ENCODE measurements at regions not wholly inside any gene's neighbourhood (a gene's known extent, or its start where the extent isn't known, plus 50 kb on each side); places are given as distances from the start of the nearest gene placed in this dataset.

DNA sequence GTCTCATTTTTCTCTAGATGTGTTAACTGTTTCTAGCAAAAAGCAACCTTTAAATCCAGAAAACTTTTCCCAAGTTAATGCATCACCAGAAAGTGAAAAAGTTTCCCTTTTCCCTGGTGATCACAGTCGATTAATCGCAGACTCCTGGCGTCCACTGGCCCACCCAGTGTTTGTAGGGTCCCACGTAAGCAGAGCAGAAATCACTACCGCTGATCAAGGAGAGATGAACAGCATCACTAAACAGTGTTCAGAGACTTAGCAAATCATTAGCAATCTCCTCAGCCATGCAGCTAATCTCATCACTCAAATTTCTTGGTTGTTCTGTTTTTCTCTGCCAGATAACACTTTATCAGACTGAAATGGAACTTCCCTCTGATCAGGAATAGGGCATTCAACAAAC is 184.2 kb downstream of the EFNB2 start:
- DNase-seq (ENCODE audit: low read depth in 3 of 3) = no peak

DNA sequence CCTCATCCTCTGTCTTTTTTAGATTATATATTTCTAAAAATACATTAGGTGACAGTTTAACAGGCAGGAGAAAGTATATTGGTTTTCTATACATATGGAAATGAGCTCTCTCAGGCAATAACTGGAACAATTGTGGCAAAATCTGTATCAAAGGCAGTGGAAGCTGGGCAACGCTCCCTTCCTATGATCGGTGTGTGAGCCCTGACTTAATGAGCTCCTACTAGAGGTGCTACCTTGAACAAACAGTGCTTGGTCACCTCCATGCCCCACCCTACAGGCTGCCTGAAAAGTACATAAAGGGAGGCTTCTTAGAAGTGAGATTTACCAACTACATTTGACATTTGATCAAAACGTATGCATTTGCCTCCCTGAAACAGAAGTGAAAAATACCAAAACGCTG is 185.3 kb downstream of the EFNB2 start:
- no peak for DNase-seq (ENCODE audit: low read depth in 3 of 3)

DNA sequence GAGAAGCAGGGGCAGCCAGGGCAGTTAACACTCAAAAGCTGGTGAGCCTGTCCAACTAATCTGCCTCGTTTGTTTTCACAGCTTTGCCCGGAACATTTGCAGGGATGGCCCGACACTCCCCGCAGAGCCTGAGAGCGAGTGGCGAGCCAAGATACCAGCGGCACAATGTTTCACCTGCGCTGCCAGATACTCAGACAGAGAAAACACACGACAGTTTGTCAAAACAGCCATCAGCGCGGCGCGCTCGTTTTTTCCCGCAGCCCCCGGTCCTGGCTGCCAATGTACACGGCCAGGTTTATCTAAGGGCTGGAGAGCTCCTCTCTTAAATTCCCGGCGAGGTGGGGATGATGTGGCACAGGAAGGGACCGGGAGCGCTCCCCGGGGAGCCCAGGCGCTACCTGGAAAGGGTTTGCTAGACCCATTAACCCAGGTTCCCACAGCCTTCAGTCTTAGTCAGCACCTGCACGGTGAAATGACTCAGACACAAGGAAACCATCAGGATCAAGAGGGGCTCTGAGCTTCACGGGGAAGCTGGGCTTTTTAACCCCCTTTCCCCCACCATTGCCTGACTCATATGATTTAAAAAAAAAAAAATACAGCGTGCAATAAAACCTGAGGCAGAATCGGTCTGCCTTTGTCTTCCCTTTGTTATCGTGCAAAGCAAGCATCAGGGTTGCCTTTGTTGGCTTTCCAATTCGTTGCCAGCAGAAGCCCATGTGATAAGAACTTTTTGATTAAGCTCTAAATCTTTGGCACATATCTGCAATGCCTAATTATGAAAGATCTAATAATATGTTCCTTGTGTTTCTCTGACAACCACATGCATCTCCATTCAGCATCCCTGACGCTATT is 186.2 kb downstream of the EFNB2 start:
- no peak for DNase-seq (ENCODE audit: low read depth in 3 of 3)

DNA sequence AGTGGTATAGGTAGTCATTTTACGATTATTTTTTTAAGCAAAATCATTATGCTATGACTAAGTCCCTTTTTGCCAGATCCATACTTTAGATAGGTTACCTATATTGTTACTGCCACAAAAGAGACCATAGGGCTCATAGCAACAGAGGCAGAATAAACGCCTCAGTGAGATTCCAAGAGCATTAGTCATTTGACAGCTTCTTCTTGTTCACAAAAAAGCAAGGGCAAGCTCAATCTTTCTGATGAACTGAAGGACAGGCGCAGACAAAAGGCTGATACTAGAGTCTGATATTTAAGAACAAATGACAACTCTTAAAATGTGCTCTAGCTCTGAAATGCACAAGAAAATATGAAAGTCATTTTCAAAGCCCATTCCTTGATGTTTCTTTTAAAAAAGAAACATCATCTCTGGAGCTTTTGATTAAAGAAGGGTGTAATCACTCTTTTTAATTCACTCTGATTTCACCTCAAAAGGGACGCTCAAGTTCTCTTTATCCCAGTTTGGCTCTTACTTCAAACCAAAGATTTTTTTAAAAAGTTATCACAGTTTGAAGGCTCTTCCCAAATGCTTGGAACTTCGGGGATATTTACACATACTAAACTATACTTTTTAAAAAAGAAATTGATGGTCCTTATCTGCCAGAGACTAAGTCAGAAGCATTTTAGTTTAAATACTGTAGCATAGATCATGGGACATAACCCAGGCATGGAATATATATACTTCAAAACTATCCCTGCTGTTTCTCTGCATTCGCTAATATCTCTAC is 187.2 kb downstream of the EFNB2 start:
- DNase-seq (ENCODE audit: low read depth in 3 of 3) = no peak

DNA sequence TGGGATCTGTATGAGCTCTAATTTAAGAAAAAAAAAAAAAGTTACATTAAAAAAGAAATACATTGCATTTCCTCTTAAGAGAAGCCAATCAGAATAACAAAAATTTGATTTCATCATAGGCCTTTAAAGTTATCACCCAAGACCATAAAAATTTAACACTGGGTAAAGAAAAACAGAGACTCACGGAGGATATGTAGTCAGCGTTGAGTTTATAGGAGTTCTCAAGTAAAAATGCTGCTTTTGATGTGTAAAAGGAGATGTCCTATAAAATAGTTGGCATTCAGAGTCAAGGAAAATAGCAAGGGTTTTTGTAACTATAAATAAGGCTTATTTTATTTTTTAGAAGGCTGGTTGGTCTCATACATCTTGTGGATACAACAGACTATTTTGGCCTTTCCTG is 191.1 kb downstream of the EFNB2 start:
- no peak for DNase-seq (ENCODE audit: low read depth in 3 of 3)

DNA sequence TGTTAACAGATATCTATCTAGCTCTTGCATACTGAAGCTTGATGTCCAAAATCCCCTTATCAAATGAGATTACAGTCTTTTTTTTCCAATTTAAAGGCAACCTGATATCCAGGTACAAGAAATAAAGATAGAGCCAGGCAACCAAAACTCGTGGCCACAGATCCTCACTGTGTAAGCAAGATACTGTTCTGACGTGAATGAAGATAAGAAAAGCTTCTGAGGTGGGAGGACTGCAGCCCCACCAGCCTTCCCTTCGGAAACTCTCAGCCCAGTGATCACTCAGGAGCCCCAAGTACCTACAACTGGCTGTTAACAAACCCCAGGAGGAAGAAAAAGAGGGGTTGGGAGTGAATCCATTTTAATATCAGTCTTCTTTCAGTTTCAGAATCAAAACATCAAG is 191.6 kb downstream of the EFNB2 start:
- no peak for DNase-seq (ENCODE audit: low read depth in 3 of 3)

DNA sequence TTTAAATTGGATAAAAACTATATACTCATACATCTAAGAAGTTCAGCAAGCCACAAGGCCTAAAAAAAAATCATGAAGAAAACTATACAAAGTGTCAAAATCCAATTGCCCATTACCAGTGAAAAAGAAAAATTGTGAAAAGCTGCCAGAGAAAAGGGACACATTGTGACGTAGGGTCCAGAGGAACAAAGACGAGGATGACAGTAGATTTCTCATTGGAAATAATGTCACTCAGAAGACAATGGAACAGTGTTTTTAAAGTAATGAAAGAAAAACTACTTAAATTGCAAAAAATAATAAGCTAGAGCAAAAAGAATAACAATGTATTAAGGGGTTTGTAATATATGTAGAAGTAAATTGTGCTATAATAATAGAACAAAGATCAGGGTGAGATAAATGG is 195.2 kb downstream of the EFNB2 start:
- DNase-seq (ENCODE audit: low read depth in 3 of 3) = no peak

DNA sequence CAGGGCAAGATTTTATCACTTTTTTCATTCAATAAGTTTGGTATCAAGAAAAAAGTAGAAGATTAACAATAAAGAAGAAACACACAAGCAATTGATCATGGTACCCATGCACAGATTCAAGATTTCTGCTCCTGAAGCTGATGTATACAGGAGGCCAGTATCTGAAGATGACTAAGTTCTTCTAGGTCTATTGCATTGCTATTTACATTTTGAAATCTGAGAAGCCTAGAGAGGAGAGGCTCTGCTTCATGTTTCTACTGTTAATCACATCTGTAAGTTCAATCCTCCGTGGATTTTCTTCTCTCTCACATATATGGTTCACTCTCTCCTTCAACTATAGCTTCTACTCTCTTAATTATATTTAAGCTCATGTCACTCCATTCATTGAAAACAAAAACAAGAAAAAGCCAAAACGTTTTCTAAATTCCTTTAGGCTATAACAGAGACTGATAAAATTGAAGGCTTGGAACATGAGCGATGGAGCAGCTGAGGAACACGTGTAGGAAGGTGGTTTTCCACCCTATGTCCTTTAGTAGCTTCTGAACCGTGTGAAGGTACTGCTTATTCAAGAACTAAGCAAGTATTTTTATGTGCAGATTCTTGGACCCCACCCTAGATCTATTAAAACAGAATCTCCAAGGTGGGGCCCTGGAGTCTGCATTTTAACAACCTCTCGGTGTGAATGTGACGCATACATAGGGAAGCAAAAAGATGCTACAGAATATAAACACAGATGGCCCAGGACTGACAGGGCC is 198.2 kb downstream of the EFNB2 start:
- DNase-seq (ENCODE audit: low read depth in 3 of 3) = no peak

DNA sequence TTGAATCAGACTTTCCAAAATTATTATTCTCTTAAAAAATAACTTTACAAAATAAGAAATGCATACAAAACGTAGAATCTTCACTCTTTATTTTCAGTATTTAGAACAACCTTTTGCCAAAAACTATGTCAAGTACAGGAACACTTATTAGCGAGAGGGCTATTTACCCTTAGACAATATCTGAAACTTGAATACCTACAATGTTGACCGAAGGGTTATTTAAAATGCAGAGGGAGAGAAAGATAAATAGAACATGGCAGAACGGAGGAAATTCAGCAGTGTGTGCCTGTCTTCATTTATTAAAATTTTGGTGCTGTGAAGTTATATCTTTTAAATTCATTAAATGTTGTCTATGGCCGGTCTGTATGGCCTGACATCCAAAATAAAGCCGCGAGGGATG is 198.8 kb downstream of the EFNB2 start:
- DNase-seq (ENCODE audit: low read depth in 3 of 3) = no peak

DNA sequence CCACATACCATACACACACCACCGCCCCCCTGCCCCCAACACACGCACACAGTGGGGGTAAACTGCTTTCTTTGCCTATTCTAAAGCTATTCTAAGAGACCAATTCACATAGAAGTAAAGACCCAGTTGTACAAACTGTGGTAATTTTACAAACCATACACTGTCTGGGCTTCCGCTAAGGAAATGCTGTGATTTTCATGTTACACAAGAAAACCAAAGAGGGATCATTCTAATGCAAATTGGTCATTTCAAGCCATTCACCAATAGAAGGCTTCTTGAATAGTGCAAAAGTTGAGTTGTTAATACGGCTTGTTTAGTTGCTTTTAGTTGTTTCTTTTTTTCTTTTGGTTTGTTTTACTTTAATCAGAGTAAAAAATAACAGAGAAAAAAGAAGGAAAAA is 202.8 kb downstream of the EFNB2 start:
- no peak for DNase-seq (ENCODE audit: low read depth in 3 of 3)

DNA sequence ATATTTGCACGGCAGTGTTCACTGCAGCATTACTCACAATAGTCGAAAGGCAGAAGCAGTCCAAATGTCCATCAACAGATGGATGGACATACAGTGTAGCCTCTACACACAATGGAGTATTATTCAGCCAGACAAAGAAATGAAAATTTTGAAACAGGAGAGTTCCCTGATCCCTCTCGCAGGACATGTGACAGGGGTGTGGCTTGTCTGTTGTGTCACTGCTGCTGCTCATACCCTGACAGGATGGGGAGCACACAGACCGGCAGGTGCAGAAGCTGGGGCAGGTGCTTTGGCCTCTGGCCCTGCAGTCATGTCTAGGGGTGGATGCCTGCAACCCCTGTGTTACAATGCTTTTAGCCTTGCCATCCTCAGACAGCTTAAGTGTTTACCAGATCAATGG is 204.3 kb downstream of the EFNB2 start:
- DNase-seq (ENCODE audit: low read depth in 3 of 3) = no peak

DNA sequence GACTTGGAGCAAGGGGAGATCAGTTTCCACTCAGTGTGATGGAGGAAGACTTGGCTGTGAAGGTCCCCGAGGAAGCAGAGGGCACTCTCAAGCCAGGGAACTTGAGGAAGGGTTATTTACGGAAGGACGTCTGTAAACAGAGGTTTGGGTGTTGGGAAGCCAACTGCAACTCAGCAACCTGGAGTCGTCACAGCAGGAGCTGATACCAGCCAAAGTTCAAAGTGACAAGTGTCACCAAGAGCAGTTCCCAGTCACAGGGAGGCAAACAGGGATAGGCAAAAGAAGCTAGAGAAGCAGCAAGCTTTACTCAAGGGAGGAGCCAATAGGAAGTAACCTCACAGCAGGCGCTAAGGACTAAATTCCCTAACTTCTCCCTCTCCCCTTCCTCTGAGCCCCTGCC is 205.5 kb downstream of the EFNB2 start:
- DNase-seq (ENCODE audit: low read depth in 3 of 3) = no peak

DNA sequence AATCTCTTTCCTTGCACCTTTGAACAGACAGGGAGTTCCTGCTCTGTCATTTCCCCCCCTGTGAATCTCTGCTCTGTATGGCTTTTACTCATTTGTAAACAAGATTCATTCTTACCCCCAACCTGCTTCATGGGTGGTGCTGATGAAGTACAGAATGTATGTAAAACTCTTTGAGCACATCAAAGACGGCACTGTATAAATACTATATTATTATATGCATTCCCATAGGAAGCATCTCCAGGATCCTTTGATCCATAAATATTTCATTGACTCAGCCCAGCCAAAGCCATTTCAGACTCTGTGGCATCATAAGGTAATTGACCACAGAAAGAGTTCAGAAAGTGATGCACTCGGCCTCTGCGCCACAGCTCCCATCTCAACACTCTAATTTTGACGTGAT is 208.7 kb downstream of the EFNB2 start:
- no peak for DNase-seq (ENCODE audit: low read depth in 3 of 3)

DNA sequence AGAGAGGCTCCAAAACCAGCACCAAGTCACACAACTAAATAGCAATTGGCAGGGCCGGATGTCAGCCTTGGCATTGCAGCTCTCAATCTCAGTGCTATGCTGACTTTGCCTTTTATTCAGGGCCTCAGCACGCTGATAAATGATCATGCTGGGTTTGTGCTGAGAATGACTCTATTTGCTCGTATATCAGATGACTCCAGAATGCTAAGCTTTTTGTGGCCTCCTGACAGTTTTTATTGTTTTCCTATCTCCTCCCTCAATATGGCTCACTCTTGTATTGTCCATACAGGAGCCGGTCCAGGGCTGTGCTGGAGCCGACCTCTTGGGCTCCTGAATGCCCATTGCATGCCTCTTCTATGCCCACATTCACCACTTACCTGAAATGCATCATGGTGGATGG is 211.0 kb downstream of the EFNB2 start:
- no peak for DNase-seq (ENCODE audit: low read depth in 3 of 3)

DNA sequence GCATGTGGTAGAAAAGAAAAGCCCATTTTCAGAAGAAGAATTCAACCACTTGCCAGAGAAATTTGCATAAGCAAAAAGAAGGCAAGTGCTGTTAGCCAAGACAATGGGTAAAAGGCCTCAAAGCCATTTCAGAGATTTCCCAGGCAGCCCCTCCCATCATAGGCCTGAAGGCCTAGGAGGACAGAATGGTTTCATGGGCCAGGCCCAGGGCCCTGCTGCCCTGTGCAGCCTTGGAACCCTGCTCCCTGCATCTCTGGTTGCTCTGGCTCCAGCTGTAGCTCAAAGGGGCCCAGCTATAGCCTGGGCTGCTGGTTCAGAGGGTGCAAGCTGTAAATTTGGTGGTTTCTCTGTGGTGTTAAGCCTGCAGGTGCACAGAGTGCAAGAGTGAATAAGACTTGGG is 212.8 kb downstream of the EFNB2 start:
- no peak for DNase-seq (ENCODE audit: low read depth in 3 of 3)

DNA sequence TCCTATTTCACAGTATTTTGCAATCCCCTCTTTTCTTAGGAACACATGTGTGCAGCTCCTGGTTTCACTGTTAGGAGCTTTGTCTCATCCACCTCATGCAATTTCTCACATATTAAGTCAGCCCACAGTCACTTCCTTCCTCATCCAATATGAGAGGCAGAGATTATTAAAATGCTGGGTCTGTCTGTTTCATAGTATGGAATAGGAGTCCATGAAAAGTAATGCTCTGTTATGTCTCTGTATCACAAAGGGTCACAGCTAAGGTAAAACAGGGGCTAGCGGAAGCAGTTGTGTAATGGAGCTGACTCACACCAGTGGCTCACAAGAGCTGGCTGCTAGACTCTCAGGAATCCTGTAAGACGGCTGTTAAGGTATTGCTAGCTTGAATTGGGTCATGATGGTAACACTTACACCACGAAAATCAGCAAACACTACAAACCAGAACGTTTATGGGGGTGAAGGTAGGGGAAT is 216.5 kb downstream of the EFNB2 start:
- DNase-seq (ENCODE audit: low read depth in 3 of 3) = no peak

DNA sequence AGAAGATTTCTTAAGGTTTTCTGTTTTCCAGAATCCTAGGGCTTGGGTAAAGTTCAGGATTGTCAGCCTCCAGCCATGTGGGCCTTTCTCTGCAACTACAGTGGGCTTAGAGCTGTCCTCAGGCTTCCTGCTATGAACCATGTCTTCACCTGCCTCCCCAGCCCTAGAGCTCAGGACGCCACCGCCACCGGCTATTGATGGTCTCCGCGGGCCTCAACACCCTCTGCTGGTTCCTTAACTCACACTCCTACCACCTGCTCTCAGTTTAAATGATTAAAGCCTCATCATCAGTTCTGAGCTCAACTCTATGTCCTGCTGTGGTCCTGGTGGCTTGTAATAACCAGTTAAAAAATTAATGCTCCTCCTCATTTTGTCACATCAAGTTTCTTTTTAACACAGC is 221.0 kb downstream of the EFNB2 start:
- DNase-seq (ENCODE audit: low read depth in 3 of 3) = no peak

DNA sequence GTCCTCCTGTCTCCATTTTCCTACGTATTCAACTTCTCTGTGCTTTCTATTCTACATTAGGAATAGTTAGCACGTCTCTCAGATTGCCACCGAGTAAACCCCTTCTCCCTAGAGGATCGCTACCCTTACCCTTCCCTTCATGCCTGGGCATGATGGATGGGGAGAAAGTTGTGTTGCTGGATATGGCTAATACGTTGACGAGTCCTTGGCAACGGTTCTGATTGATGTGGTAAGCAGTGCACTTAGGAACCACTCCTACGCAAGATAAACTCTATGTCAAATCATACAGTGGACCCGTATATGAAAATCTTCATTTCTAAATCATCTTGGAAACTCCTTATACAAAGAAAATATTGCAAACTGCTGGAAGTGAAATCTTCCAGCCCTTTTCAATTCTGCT is 224.5 kb downstream of the EFNB2 start:
- DNase-seq (ENCODE audit: low read depth in 3 of 3) = no peak

DNA sequence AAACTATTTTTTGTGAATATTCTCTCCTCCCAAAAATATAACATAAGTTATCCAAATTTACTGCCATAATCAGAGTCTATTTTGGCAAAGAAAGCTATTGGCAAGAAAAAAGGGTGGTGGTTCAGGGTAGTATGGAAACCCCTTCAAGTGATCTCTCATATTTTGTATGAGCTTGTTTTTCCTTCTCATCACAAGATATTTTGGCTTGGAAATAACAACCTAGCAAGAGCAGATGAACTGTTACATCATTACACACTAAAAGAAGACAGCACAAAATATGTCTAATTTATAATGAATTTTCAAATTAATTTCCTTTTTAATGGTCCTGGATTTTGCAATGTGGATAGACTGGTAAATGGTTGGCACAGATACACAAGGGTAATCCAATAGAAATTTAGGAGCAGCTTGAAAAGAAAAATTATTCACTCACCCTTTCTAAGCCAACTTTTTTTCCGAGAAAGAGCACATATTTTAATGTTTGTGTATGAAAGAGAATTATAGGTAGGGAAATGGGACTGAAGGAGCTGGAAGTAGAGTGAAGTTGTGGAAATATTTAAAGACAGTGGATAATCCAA is 225.1 kb downstream of the EFNB2 start:
- DNase-seq (ENCODE audit: low read depth in 3 of 3) = no peak

DNA sequence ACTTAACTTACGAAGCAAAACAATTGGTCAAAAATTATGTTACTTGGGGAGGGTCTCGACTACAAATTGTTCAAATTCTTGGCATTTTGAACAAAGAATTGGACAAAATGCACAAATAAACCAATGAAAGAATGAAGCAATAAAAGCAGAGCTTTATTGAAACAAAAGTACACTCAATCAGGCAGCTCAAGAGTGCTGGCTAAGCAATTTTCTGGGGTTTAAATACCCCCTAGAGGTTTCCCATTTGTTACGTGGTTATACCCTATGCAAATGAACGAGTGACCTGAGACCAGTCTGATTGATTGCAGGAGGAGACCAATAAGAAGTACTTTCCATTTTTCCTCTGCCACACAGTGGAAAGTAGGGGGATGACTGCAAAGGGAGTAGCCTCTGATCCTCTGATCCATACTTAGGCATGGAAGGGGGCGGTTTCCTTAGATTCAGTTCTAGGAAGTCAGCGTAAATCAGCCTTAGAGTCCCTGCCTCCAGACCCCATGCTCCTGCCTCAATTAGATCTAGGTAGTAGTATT is 228.6 kb downstream of the EFNB2 start:
- no peak for DNase-seq (ENCODE audit: low read depth in 3 of 3)

DNA sequence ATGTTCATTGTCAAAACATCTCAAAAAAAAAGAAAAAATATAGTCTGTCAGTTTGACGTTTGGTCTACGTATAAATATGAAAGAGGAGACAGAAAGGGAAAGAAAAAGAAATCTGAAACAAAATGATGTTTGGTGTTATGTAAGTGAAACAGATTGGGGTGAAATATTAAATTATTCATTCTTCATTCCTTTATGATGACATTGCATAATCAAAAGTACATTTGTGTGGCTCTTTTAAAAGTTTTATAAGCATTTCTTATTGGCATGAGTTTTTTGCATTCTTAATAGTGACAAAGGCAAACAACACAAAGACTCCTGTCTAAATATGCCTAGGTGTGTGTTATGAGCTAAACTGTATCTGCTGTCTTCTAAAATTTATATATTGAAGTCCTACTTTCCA is 232.6 kb downstream of the EFNB2 start:
- DNase-seq (ENCODE audit: low read depth in 3 of 3) = no peak

DNA sequence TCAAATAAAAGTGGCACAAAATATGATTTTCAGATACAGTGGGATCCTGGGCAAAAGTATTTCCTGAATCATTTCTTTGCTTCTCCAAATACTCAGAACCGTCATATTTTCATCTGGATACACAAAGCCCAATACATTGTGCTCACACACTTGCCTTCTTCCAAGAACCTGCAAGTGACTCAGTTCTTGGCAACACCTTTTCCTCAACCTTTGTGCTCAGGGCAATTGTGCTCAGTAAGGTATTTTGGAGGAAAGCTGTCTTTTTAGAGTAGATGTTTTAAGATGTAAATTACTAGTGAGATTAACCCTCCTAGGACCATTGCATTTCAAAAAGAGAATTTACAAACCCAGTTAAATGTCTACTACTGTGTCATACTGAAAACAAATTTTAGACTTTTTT is 233.5 kb downstream of the EFNB2 start:
- DNase-seq (ENCODE audit: low read depth in 3 of 3) = no peak

All from stimulated activated CD4-positive, alpha-beta T cell treated with anti-CD3 and anti-CD28 coated beads, TNF-alpha, amount 100 ng/mL, for 48 hours (primary cell).